SK-N-MC (cell line): ENCODE measurements at regions not wholly inside any gene's neighbourhood (a gene's known extent, or its start where the extent isn't known, plus 50 kb on each side); places are given as distances from the start of the nearest gene placed in this dataset.

Experiments used
- DNase-seq: peaks from one replicate; pipeline ENCODE4 v3.0.0-alpha.2; 2011; ENCODE audit warnings: low read depth, low spot score
- H3K27ac ChIP-seq: fragments of 200-600 bp; sonication (generic); 2 replicates; pipeline ENCODE4 v1.5.1; 2016; ENCODE audit warnings: mixed run types
- H3K36me3 ChIP-seq: fragments of 200-600 bp; sonication (generic); 2 replicates; pipeline ENCODE4 v1.6.1; 2017; ENCODE audit warnings: antibody characterized with exemption, low read length, mixed read lengths; ENCODE audit not compliant: insufficient read depth
- H3K4me3 ChIP-seq: fragments of 200-600 bp; sonication (generic); 2 replicates; pipeline ENCODE4 v1.5.1; 2016
- H3K9ac ChIP-seq: fragments of 200-600 bp; sonication (generic); 2 replicates; pipeline ENCODE4 v1.8.0; 2017; ENCODE audit warnings: mixed run types, mixed read lengths; ENCODE audit not compliant: insufficient read length
- H3K9me3 ChIP-seq: fragments of 200-600 bp; sonication (generic); 2 replicates; pipeline ENCODE4 v1.6.1; 2017; ENCODE audit warnings: low read depth, mild to moderate bottlenecking, antibody characterized with exemption, low read length, moderate library complexity, mixed read lengths
- EZH2 ChIP-seq: fragments of 200-600 bp; sonication (generic); IDR thresholded peaks from one replicate; pipeline ENCODE4 v1.6.1; 2017; ENCODE audit warnings: antibody characterized with exemption
- FOXP2 ChIP-seq: optimal IDR thresholded peaks from 2 replicates; pipeline ENCODE3; 2011; ENCODE audit warnings: mild to moderate bottlenecking, moderate library complexity; ENCODE audit not compliant: insufficient read depth; ENCODE audit errors: extremely low read length, control extremely low read depth
- POLR2AphosphoS5 ChIP-seq: IDR thresholded peaks from 2 replicates; pipeline ENCODE4 v1.6.1; 2012; ENCODE audit warnings: mild to moderate bottlenecking, low read depth, low read length, borderline replicate concordance

DNA sequence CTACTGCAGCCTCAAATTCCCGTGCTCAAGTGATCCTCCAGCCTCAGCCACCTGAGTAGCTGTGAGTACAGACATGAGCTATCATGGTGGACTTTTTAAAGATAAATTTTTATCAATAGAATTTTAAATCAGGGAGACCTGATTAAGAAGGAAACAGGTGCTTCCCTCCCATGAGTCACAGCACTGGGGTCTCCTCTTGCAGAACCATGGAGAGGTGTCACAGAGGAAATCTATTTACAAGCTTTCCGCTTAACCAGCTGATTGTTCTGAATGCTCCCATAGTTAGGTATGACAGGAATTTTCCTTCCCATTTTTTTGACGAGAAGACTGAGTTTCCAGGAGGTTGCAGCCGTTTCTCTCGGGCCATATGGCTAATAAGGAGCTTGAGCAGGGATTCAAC, 516.1 kb downstream of the MIAT start:
- H3K27ac ChIP-seq = no peak overlapping the region
- TF ChIP-seq EZH2 (no peak), POLR2AphosphoS5 (no peak), FOXP2 (no peak)
- H3K4me3 ChIP-seq = no peak overlapping the region
- H3K9ac ChIP-seq = no peak overlapping the region
- no peaks in the 10 kb centered on the region for H3K36me3 ChIP-seq
- no peaks in the 10 kb centered on the region for H3K9me3 ChIP-seq
- DNase-seq = no peak

DNA sequence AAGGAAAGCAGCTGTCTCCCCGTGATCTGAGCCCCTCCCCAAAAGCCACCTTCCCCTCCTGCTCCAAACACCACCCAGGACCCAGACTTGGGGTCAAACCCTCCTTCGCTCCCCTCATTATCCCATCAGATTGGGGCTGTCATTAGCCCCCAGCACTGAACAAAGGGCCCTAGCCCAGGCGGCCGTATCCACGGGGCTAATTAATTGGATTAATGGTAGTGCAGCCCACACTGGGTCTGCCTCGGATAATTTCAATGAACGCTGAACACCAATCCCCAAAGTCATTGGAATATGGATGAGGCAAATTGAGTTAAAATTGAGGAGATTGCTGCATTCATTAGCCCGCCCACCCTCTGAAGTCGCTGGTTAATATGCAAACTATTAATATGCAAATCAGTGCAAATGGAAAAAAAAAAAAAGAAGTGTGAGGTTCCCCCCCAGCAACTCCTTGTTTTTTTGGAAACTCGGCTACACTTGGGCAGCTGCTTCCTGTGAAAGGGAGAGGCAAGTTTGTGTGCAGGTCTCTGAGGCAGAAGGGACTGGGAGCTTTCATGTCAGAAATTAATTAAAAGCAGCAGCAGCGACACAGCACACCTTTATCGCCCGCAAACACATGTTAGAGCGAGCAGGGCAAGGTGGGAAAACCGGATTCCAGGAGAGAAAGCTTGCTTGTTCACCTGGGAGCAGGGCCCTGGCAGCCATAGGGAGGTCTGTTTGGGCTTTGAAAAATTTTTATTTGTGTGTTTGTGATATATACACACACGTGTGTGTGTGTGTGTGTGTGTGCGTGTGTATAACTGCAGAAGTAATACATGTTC, 517.8 kb downstream of the MIAT start:
- TF ChIP-seq EZH2 = no peak
- no peak for TF ChIP-seq POLR2AphosphoS5
- no peak for TF ChIP-seq FOXP2
- no peak for DNase-seq
- H3K27ac ChIP-seq = no peak overlapping the region
- H3K4me3 ChIP-seq = no peak overlapping the region
- H3K36me3 ChIP-seq = no peaks in the 10 kb centered on the region
- no peak overlapping the region for H3K9ac ChIP-seq
- no peaks in the 10 kb centered on the region for H3K9me3 ChIP-seq

DNA sequence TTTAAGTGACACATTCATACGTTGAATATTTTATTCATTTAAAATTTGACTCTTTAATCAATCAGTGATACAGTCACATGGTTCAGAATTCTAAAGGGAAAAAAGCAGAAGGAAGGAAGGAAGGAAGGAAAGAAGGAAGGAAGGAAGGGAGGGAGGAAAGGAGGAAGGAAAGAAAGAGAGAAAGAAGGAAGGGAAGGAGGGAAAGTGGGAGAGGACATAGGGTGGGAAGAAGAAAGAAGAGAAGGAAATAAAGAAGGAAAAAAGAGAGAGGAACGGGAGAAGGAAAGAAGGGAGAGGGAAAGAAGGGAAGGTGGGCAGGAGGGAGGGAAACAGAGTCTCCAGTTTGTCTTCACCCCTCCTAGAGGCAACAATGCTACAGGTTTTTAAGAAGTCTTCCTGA, 518.6 kb downstream of the MIAT start:
- no peak for TF ChIP-seq FOXP2
- TF ChIP-seq POLR2AphosphoS5 = no peak
- TF ChIP-seq EZH2 = no peak
- Histone ChIP-seq H3K4me3 (no peak overlapping the region), H3K9me3 (no peaks in the 10 kb centered on the region), H3K27ac (no peak overlapping the region), H3K9ac (no peak overlapping the region), H3K36me3 (no peaks in the 10 kb centered on the region)
- no peak for DNase-seq

DNA sequence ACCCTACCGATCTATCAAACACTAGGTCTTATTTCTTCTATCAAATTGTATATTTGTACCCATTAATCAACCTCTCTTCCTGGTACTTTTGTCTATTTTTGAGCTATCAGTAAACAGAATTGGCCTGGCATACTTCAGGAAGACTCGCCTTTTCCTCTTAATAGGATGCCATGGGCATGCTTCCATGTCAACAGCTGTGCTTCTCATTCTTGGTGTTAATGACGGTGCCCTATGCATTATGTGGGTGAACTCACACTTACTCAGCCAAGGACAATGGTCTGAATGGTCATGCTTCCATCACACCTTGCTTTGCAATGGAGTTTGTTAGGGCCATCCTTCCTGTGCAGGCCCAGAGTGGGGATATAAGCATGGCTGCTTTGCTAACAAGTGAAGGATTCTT, 521.8 kb downstream of the MIAT start:
- TF ChIP-seq EZH2 = no peak
- TF ChIP-seq FOXP2 = no peak
- no peak for TF ChIP-seq POLR2AphosphoS5
- no peak for DNase-seq
- no peak overlapping the region for H3K4me3 ChIP-seq

DNA sequence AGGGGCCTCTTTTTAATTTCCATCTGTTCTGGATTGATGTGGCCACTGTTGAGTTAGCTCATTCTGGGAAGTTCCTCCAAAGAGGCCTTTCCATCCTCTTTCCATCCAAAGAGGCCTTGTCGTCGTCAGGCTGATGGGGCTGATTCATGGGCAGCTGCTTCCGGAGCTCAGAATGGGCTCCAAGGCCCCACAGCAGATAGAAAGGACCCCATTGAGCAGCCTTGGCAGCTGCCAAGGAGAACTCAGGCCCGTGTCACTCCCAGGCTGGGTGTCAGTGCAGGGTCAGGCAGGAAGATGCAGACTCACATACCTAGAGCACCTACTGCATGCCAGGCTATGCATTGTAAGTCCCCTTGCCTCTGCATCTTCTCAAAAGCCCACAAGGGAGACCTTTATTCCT, 524.1 kb downstream of the MIAT start:
- no peak overlapping the region for H3K4me3 ChIP-seq
- DNase-seq = no peak
- H3K9me3 ChIP-seq = no peaks in the 10 kb centered on the region
- H3K9ac ChIP-seq = no peak overlapping the region
- H3K36me3 ChIP-seq = no peaks in the 10 kb centered on the region
- H3K27ac ChIP-seq = no peak overlapping the region
- TF ChIP-seq EZH2 (no peak), FOXP2 (no peak), POLR2AphosphoS5 (no peak)

More for the DNA sequence above, 521.8 kb downstream of the MIAT start:
- H3K36me3 ChIP-seq = no peaks in the 10 kb centered on the region
- no peak overlapping the region for H3K27ac ChIP-seq
- no peak overlapping the region for H3K9ac ChIP-seq
- H3K9me3 ChIP-seq = no peaks in the 10 kb centered on the region

DNA sequence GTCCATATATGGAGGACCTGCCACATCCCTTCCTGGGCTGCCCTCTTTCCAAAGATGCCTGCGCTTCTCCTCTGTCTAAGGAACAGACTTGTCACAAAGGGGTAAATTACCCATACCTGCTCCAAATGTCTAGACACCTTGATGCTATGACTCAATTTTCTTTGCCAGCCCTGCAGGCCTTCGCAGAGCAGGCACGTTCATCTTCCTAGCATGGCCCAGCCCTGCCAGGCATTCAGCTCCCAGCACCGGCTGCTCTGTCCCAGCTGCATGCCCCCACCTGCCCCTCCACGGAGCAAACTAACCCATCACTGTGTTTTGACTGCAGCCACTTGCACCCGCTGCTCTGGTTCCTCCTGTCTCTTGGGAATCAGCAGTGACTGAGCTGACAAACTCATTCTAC, 526.1 kb downstream of the MIAT start:
- no peak for TF ChIP-seq EZH2
- no peak for TF ChIP-seq POLR2AphosphoS5
- no peak for TF ChIP-seq FOXP2
- no peak overlapping the region for H3K27ac ChIP-seq
- H3K9me3 ChIP-seq = no peaks in the 10 kb centered on the region
- no peaks in the 10 kb centered on the region for H3K36me3 ChIP-seq
- DNase-seq = no peak
- H3K9ac ChIP-seq = no peak overlapping the region
- no peak overlapping the region for H3K4me3 ChIP-seq

DNA sequence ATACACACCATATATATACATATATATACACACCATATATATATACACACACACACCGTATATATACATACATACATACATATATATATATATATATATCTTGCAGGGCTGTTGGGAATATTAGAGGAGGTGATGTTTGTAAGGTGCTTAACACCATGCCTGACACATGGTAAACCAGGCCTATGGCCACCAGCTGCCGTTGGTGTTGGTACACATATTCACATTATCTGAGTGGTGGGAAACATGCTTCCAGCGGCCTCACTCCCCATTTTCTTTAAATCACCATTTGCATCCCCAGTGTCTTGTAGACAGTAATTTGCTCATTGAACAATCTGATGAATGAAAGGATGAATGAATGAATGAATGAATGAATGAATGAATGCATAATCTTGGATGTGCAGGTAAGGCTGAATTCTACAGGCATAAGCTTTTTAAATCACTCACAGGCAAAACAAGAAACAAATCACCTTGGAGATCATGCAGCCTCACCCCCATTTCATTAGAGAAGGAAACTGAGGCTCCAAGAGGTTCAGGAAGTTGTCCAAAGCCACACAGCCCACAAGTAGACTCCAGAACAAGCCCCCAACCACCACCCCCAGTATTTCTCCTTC, 527.8 kb downstream of the MIAT start:
- H3K9me3 ChIP-seq = no peaks in the 10 kb centered on the region
- no peak for TF ChIP-seq EZH2
- TF ChIP-seq POLR2AphosphoS5 = no peak
- TF ChIP-seq FOXP2 = no peak
- H3K27ac ChIP-seq = no peak overlapping the region
- no peak overlapping the region for H3K9ac ChIP-seq
- DNase-seq = no peak
- H3K36me3 ChIP-seq = no peaks in the 10 kb centered on the region
- no peak overlapping the region for H3K4me3 ChIP-seq

DNA sequence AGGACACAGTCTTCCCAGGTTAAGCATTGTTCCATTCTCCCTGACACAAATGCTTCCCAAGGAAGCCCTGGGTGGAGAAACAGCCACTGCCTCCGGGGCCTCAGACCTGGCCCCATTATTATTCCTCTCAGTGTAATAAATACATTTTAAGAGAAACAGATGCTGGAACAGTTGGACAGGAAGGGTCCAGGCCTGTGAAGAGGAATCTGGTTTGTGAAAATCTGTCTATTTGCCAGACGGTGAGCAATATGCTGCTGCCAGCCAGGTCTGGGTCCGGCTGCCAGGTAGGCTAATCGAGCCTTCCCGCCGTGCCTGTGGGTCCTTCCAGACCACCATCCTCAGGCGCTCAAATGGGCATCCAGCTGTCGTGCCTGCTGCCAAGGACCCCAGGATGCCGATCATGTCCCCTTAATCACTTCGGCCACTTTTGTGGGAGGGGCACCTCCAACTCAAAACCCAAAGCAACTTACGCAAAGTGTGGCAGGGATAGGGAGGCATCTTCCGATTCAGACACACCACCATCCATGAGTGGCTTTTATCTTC, 528.4 kb downstream of the MIAT start:
- TF ChIP-seq EZH2 (no peak), POLR2AphosphoS5 (no peak), FOXP2 (no peak)
- H3K9me3 ChIP-seq = no peaks in the 10 kb centered on the region
- no peaks in the 10 kb centered on the region for H3K36me3 ChIP-seq
- no peak for DNase-seq
- H3K9ac ChIP-seq = no peak overlapping the region
- H3K4me3 ChIP-seq = no peak overlapping the region
- no peak overlapping the region for H3K27ac ChIP-seq
